ENCODE measurements at regions not wholly inside any gene's neighbourhood (a gene's known extent, or its start where the extent isn't known, plus 50 kb on each side); places are given as distances from the start of the nearest gene placed in this dataset.

GRCh38 chr7:10116511-10116910, 857.2 kb upstream of the PHF14 start:
- ChIA-PET RAD21 (ENCODE audit: low non-redundant PET in 1 of 2, low total read pairs in 2 of 2, uncharacterized antibody in 2 of 2, unreplicated experiment in 2 of 2) (no interaction called here), CTCF (no interaction called here), POLR2A (no interaction called here)
- H3K79me2 ChIP-seq (ENCODE audit: insufficient read depth, low read length) = no peaks in the 10 kb centered on the region
- H2AFZ ChIP-seq (ENCODE audit: low read depth, low read length, poor library complexity, severe bottlenecking) = no peak overlapping the region
- BruUV-seq (replicated peaks) = no TSS peak
- H3K27ac ChIP-seq (ENCODE audit: low read depth, low read length) = no peak overlapping the region
- intact Hi-C loops (cut with micrococcal nuclease) = no loop called here
- TF ChIP-seq MAX (IDR thresholded peaks at IDR 0.05) (no peak), CTCF (IDR thresholded peaks at IDR 0.05 in 2 of 3, conservative IDR thresholded peaks at IDR 0.05 in 1 of 3; ENCODE audit: borderline replicate concordance in 1 of 3, insufficient read depth in 1 of 3, low read depth in 2 of 3, low read length in 2 of 3) (no peak), EZH2 (IDR thresholded peaks at IDR 0.05) (no peak), YY1 (IDR thresholded peaks at IDR 0.05; ENCODE audit: extremely low read depth, insufficient replicate concordance, low read depth, low read length) (no peak), SP1 (IDR thresholded peaks at IDR 0.05; ENCODE audit: low read depth) (no peak), POLR2AphosphoS5 (IDR thresholded peaks at IDR 0.05; ENCODE audit: low read depth, low read length) (no peak)
- no peak overlapping the region for H3K4me3 ChIP-seq (replicated peaks in 1 of 2; ENCODE audit: low read depth in 1 of 2, low read length in 2 of 2)
- H3K36me3 ChIP-seq (ENCODE audit: control insufficient read depth in 1 of 2, insufficient read depth in 2 of 2, low read length in 2 of 2) = no peaks in the 10 kb centered on the region
- H3K9ac ChIP-seq (ENCODE audit: low read length) = no peak overlapping the region
- no peaks in the 10 kb centered on the region for H3K27me3 ChIP-seq (ENCODE audit: insufficient read depth, low read length)
- H3K9me2 ChIP-seq (ENCODE audit: insufficient read depth) = no peaks in the 10 kb centered on the region
- no peak for DNase-seq (ENCODE audit: low read depth, low spot score)
- H3K4me1 ChIP-seq (ENCODE audit: control insufficient read depth in 1 of 2, insufficient read depth in 2 of 2, low read length in 2 of 2) = no peaks in the 10 kb centered on the region
- H3K4me2 ChIP-seq (ENCODE audit: low read length) = no peak overlapping the region
- no peak for ATAC-seq
- no peaks in the 10 kb centered on the region for H4K20me1 ChIP-seq (ENCODE audit: insufficient read depth)
- H3K9me3 ChIP-seq (ENCODE audit: control insufficient read depth in 1 of 2, insufficient read depth in 1 of 2, low read depth in 1 of 2, low read length in 2 of 2) = 0 out of 4 replicates have a peak, but pooled peaks cover 0 to 5% of the 10 kb centered on the region in 2 experiments

- no peaks in the 10 kb centered on the region for H3K9me2 ChIP-seq (ENCODE audit: insufficient read depth)
- no TSS peak for BruUV-seq (replicated peaks)
- no peak overlapping the region for H3K4me3 ChIP-seq (replicated peaks in 1 of 2; ENCODE audit: low read depth in 1 of 2, low read length in 2 of 2)
- no peak overlapping the region for H3K4me2 ChIP-seq (ENCODE audit: low read length)
- H2AFZ ChIP-seq (ENCODE audit: low read depth, low read length, poor library complexity, severe bottlenecking) = no peak overlapping the region
- no peak for TF ChIP-seq POLR2A (IDR thresholded peaks at IDR 0.05; ENCODE audit: borderline replicate concordance, extremely low read depth, insufficient read depth, insufficient read length)
- TF ChIP-seq SRF (IDR thresholded peaks at IDR 0.05; ENCODE audit: low read depth) = no peak
- no peak for TF ChIP-seq CEBPB (IDR thresholded peaks at IDR 0.05; ENCODE audit: low read depth)
- TF ChIP-seq SIN3A (IDR thresholded peaks at IDR 0.05; ENCODE audit: low read depth) = no peak
- no peak overlapping the region for H3K9ac ChIP-seq (ENCODE audit: low read length)
- H3K4me1 ChIP-seq (ENCODE audit: control insufficient read depth in 1 of 2, insufficient read depth in 2 of 2, low read length in 2 of 2) = no peaks in the 10 kb centered on the region
- no peaks in the 10 kb centered on the region for H3K79me2 ChIP-seq (ENCODE audit: insufficient read depth, low read length)
- RAD21 ChIA-PET (ENCODE audit: low non-redundant PET in 1 of 2, low total read pairs in 2 of 2, uncharacterized antibody in 2 of 2, unreplicated experiment in 2 of 2) = no interaction called here
- CTCF ChIA-PET = no interaction called here
- no peaks in the 10 kb centered on the region for H3K36me3 ChIP-seq (ENCODE audit: control insufficient read depth in 1 of 2, insufficient read depth in 2 of 2, low read length in 2 of 2)
- H4K20me1 ChIP-seq (ENCODE audit: insufficient read depth) = no peaks in the 10 kb centered on the region
- POLR2A ChIA-PET = no interaction called here
- H3K9me3 ChIP-seq (ENCODE audit: control insufficient read depth in 1 of 2, insufficient read depth in 1 of 2, low read depth in 1 of 2, low read length in 2 of 2) = 0 out of 4 replicates have a peak, but pooled peaks cover 0 to 10% of the 10 kb centered on the region in 2 experiments
- intact Hi-C loops (cut with micrococcal nuclease) = no loop called here
- H3K27me3 ChIP-seq (ENCODE audit: insufficient read depth, low read length) = no peaks in the 10 kb centered on the region
- H3K27ac ChIP-seq (ENCODE audit: low read depth, low read length) = no peak overlapping the region
- no peak for DNase-seq (ENCODE audit: low read depth, low spot score)
- no peak for ATAC-seq
Measured at GRCh38 chr7:10117815-10118214, 855.9 kb upstream of the PHF14 start.
